CD4-positive, alpha-beta memory T cell (primary cell): ENCODE measurements at regions not wholly inside any gene's neighbourhood (a gene's known extent, or its start where the extent isn't known, plus 50 kb on each side); places are given as distances from the start of the nearest gene placed in this dataset.

ENCODE experiments used
- CTCF ChIA-PET: fragments of 350-600 bp; sonication (Branson Sonifier 250); formaldehyde crosslinking; loops from one replicate; lab custom pipeline; 2021; ENCODE audit warnings: inconsistent platforms; ENCODE audit not compliant: partially characterized antibody; lab: Charles Lee
- POLR2A ChIA-PET: fragments of 350-600 bp; sonication (Branson Sonifier 250); formaldehyde crosslinking; loops from one replicate; lab custom pipeline; 2021; ENCODE audit not compliant: partially characterized antibody; lab: Charles Lee
- DNase-seq, 5 donors: peaks; one replicate each; pipeline versions ENCODE4 v3.0.0 to v3.0.0-alpha.2; 2020 to 2022; ENCODE audit warnings: mixed read lengths in 1 of 5
- H3K27ac ChIP-seq: one replicate; pipeline ENCODE4 v1.7.0; 2013; ENCODE audit warnings: low read depth, low read length
- H3K27me3 ChIP-seq: 2 replicates; pipeline ENCODE4 v1.7.0; 2013; ENCODE audit warnings: mild to moderate bottlenecking, low read length, moderate library complexity; ENCODE audit not compliant: insufficient read depth
- H3K36me3 ChIP-seq: 2 replicates; pipeline ENCODE4 v1.7.0; 2013; ENCODE audit warnings: mild to moderate bottlenecking, low read length, moderate library complexity; ENCODE audit not compliant: insufficient read depth
- H3K4me1 ChIP-seq: 2 replicates; pipeline ENCODE4 v1.7.0; 2013; ENCODE audit warnings: mild to moderate bottlenecking, low read length, moderate library complexity; ENCODE audit not compliant: insufficient read depth
- H3K4me3 ChIP-seq, 2 donors: one replicate each; pipeline ENCODE4 v1.7.0; 2013; ENCODE audit warnings: low read length in 2 of 2, mild to moderate bottlenecking in 1 of 2
- H3K9me3 ChIP-seq, 2 donors: one replicate each; pipeline ENCODE4 v1.7.0; 2013; ENCODE audit warnings: low read length in 2 of 2, control low read depth in 1 of 2; ENCODE audit not compliant: control insufficient read depth in 1 of 2
- H3K27ac Mint-ChIP-seq, 7 donors: one replicate each; pipeline ENCODE4 v1.8.0; 2020 to 2021; ENCODE audit warnings: mixed read lengths in 7 of 7, mild to moderate bottlenecking in 6 of 7, inconsistent platforms in 3 of 7, moderate library complexity in 3 of 7
- H3K27me3 Mint-ChIP-seq, 2 donors: one replicate each; pipeline ENCODE4 v1.8.0; 2020 to 2021; ENCODE audit warnings: mixed read lengths in 2 of 2
- H3K36me3 Mint-ChIP-seq, 2 donors: one replicate each; pipeline ENCODE4 v1.8.0; 2020 to 2021; ENCODE audit warnings: mixed read lengths in 2 of 2, inconsistent platforms in 1 of 2, mild to moderate bottlenecking in 1 of 2
- H3K4me1 Mint-ChIP-seq, 4 donors: one replicate each; pipeline ENCODE4 v1.8.0; 2020 to 2021; ENCODE audit warnings: mixed read lengths in 4 of 4, mild to moderate bottlenecking in 1 of 4
- H3K4me3 Mint-ChIP-seq, 8 donors: one replicate each; pipeline ENCODE4 v1.8.0; 2020 to 2021; ENCODE audit warnings: mixed read lengths in 8 of 8, mild to moderate bottlenecking in 7 of 8, moderate library complexity in 6 of 8, inconsistent platforms in 3 of 8
- H3K9me3 Mint-ChIP-seq, 8 donors: one replicate each; pipeline ENCODE4 v1.8.0; 2020 to 2021; ENCODE audit warnings: mixed read lengths in 8 of 8, mild to moderate bottlenecking in 5 of 8, inconsistent platforms in 3 of 8, moderate library complexity in 1 of 8
- intact Hi-C: fragments of 100-400 bp; cut with micrococcal nuclease; formaldehyde crosslinking; loops from one replicate; pipeline ENCODE4 v1.15.1; 2023

- ChIA-PET CTCF (no interaction called here), POLR2A (no interaction called here)
- Mint-ChIP-seq H3K4me3 (no peak overlapping the region), H3K36me3 (no peaks in the 10 kb centered on the region), H3K27me3 (peaks cover 0 to 2% of the 10 kb centered on the region in 2 donors), H3K4me1 (no peaks in the 10 kb centered on the region), H3K27ac (no peak overlapping the region), H3K9me3 (peaks cover 0 to 3% (median 0%) of the 10 kb centered on the region in 8 donors)
- DNase-seq = no peak
- no peaks in the 10 kb centered on the region for H3K27me3 ChIP-seq
- H3K36me3 ChIP-seq = no peaks in the 10 kb centered on the region
- no peak overlapping the region for H3K4me3 ChIP-seq
- intact Hi-C loops = no loop called here
- H3K9me3 ChIP-seq = no peaks in the 10 kb centered on the region
- H3K4me1 ChIP-seq = no peaks in the 10 kb centered on the region
- no peak overlapping the region for H3K27ac ChIP-seq
Observed at GRCh38 chr2:129707800-129708199, 271.7 kb upstream of the RAB6C start.

DNA sequence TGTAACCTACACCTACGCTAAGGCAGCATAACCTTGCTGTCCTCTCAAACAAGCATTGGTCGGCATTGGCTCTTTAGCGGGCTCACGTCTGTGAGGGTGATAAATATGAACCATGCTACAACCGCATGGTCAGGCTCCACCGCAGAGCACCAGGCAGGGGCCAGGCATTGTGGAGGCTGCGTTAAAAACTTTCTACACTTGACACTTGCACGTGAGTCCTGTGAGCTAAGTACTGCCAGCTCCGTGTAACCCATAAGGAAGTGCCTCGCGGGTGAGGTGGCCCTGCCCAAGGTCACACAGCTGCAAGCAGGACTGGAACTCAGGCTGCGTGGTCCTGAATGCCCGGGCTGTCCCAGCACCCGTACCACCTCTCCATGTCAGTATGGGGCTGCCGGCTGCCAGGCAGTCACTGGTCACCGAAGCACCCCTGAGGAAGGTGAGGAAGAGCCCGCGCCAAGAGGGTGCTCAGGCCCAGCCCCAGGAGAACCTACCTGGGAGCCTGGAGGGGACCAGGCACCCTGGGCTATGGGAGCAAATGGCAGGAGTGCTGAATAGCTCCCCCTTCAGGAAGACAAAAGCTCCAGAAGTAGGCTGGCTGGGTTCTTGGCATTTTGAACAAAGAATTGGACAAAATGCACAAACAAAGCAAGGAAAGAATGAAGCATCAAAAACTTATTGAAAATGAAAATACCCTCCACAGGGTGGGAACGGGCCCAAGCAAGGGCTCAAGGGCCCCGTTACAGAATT lies 271.1 kb upstream of the RAB6C start:
- H3K9me3 ChIP-seq = no peaks in the 10 kb centered on the region
- H3K4me3 Mint-ChIP-seq = no peak overlapping the region
- peaks cover 0 to 3% (median 0%) of the 10 kb centered on the region in 8 donors for H3K9me3 Mint-ChIP-seq
- H3K36me3 Mint-ChIP-seq = no peaks in the 10 kb centered on the region
- no peak overlapping the region for H3K4me3 ChIP-seq
- H3K27ac ChIP-seq = no peak overlapping the region
- no peaks in the 10 kb centered on the region for H3K4me1 Mint-ChIP-seq
- H3K27me3 ChIP-seq = no peaks in the 10 kb centered on the region
- ChIA-PET CTCF (no interaction called here), POLR2A (no interaction called here)
- no peak overlapping the region for H3K27ac Mint-ChIP-seq
- DNase-seq = no peak
- no peaks in the 10 kb centered on the region for H3K36me3 ChIP-seq
- no peaks in the 10 kb centered on the region for H3K4me1 ChIP-seq
- peaks cover 0 to 2% of the 10 kb centered on the region in 2 donors for H3K27me3 Mint-ChIP-seq
- intact Hi-C loops = no loop called here

DNA sequence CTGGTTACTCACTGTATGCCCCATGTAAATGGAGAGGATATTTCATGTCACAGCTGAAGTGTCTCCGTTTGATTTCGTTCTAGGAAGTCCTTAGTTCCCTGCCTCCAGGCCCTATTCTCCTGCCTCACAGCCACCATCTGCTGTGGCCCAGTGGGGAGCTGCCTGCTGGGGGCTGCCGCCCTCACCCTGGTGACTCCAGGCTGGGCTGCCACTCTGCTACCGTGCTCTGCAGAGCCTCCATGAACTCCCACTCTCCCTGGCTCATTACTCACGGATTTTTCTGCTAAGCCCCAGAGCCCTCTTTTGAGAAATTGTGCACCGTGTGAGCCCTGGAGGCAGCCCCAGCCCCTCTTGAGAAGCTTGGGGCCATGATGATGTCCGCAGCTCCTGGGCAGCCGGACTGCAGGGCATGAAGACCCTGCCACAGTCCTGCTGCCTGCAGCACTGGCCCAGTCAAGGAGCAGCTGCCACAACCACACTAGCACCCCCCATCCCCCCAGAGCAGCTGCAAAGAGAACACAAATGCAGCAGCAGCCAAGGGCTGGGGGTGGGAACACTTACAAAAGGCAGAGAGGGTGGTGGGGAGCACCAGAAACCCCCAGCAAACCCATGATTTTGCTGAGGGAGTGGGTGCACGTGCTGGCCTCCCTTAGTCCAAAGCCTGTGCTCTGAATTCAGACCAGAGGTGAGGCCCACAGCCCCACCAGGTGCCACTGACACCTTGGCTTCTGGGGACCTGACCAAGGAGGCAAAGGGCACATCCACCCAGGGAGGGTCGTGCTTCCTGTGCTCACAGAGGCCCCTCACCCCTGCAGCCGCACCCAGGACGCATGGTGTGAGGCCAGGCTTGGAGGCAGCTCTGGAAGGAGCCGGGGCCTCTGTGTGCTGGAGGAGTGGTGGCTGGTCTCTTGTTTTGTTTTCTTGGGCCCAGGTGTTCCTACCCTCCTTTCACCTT lies 270.2 kb upstream of the RAB6C start:
- Mint-ChIP-seq H3K4me1 (no peaks in the 10 kb centered on the region), H3K9me3 (peaks cover 0 to 3% (median 0%) of the 10 kb centered on the region in 8 donors), H3K4me3 (no peak overlapping the region), H3K27me3 (peaks cover 0 to 2% of the 10 kb centered on the region in 2 donors), H3K27ac (no peak overlapping the region), H3K36me3 (no peaks in the 10 kb centered on the region)
- intact Hi-C loops = no loop called here
- ChIA-PET POLR2A (no interaction called here), CTCF (no interaction called here)
- no peak overlapping the region for H3K27ac ChIP-seq
- H3K4me1 ChIP-seq = no peaks in the 10 kb centered on the region
- H3K4me3 ChIP-seq = no peak overlapping the region
- H3K9me3 ChIP-seq = no peaks in the 10 kb centered on the region
- H3K27me3 ChIP-seq = no peaks in the 10 kb centered on the region
- H3K36me3 ChIP-seq = no peaks in the 10 kb centered on the region
- DNase-seq = no peak

- Mint-ChIP-seq H3K27ac (peak overlapping the region in 1 of 7 donors; percentile 29), H3K27me3 (peaks cover 0 to 2% of the 10 kb centered on the region in 2 donors), H3K4me3 (no peak overlapping the region), H3K9me3 (peaks cover 0 to 2% (median 0%) of the 10 kb centered on the region in 8 donors), H3K4me1 (no peaks in the 10 kb centered on the region), H3K36me3 (no peaks in the 10 kb centered on the region)
- DNase-seq = no peak
- intact Hi-C loops = no loop called here
- POLR2A ChIA-PET = no interaction called here
- Histone ChIP-seq H3K27ac (no peak overlapping the region), H3K4me1 (no peaks in the 10 kb centered on the region), H3K4me3 (no peak overlapping the region), H3K36me3 (no peaks in the 10 kb centered on the region), H3K27me3 (no peaks in the 10 kb centered on the region), H3K9me3 (no peaks in the 10 kb centered on the region)
- CTCF ChIA-PET = no interaction called here
Observed at GRCh38 chr2:129709956-129710598, 269.4 kb upstream of the RAB6C start.

GRCh38 chr2:129710670-129711495 lies 268.6 kb upstream of the RAB6C start:
- no peak overlapping the region for H3K27ac ChIP-seq
- no peak overlapping the region for H3K27ac Mint-ChIP-seq
- no peaks in the 10 kb centered on the region for H3K36me3 Mint-ChIP-seq
- intact Hi-C loops = no loop called here
- no peak overlapping the region for H3K4me3 Mint-ChIP-seq
- no peaks in the 10 kb centered on the region for H3K9me3 ChIP-seq
- H3K4me1 ChIP-seq = no peaks in the 10 kb centered on the region
- ChIA-PET CTCF (no interaction called here), POLR2A (no interaction called here)
- peaks cover 0 to 2% of the 10 kb centered on the region in 2 donors for H3K27me3 Mint-ChIP-seq
- H3K36me3 ChIP-seq = no peaks in the 10 kb centered on the region
- DNase-seq = no peak
- H3K4me3 ChIP-seq = no peak overlapping the region
- H3K27me3 ChIP-seq = no peaks in the 10 kb centered on the region
- no peaks in the 10 kb centered on the region for H3K4me1 Mint-ChIP-seq
- peaks cover 0 to 1% (median 0%) of the 10 kb centered on the region in 8 donors for H3K9me3 Mint-ChIP-seq

GRCh38 chr2:129711816-129712675 lies 267.4 kb upstream of the RAB6C start:
- DNase-seq = no peak
- H3K36me3 ChIP-seq = no peaks in the 10 kb centered on the region
- Mint-ChIP-seq H3K4me1 (no peaks in the 10 kb centered on the region), H3K9me3 (peaks cover 0 to 2% (median 0%) of the 10 kb centered on the region in 8 donors), H3K27ac (no peak overlapping the region), H3K27me3 (peaks cover 0 to 2% of the 10 kb centered on the region in 2 donors), H3K4me3 (no peak overlapping the region), H3K36me3 (no peaks in the 10 kb centered on the region)
- CTCF ChIA-PET = no interaction called here
- intact Hi-C loops = no loop called here
- no peaks in the 10 kb centered on the region for H3K4me1 ChIP-seq
- no peak overlapping the region for H3K27ac ChIP-seq
- no peak overlapping the region for H3K4me3 ChIP-seq
- no peaks in the 10 kb centered on the region for H3K27me3 ChIP-seq
- H3K9me3 ChIP-seq = no peaks in the 10 kb centered on the region
- POLR2A ChIA-PET = no interaction called here
